ACC112 (cell line): ENCODE measurements at regions not wholly inside any gene's neighbourhood (a gene's known extent, or its start where the extent isn't known, plus 50 kb on each side); places are given as distances from the start of the nearest gene placed in this dataset.

ENCODE experiments used
- H2AFZ ChIP-seq: fragments of 200-600 bp; sonication (generic); one replicate; pipeline ENCODE4 v1.6.0; 2017; ENCODE audit warnings: antibody characterized with exemption, low read length; ENCODE audit not compliant: unreplicated experiment
- H3K27ac ChIP-seq: fragments of 200-600 bp; sonication (generic); 2 replicates; pipeline ENCODE4 v1.5.1; 2014; ENCODE audit warnings: low read depth, mild to moderate bottlenecking, antibody characterized with exemption, low read length, moderate library complexity
- H3K27me3 ChIP-seq: fragments of 200-600 bp; sonication (generic); 2 replicates; pipeline ENCODE4 v1.6.1; 2014; ENCODE audit warnings: mild to moderate bottlenecking, antibody characterized with exemption, low read length, moderate library complexity, mixed read lengths; ENCODE audit not compliant: insufficient read depth
- H3K36me3 ChIP-seq: fragments of 200-600 bp; sonication (generic); 2 replicates; pipeline ENCODE4 v1.6.1; 2016; ENCODE audit warnings: mild to moderate bottlenecking, antibody characterized with exemption, low read length, moderate library complexity, mixed read lengths; ENCODE audit not compliant: insufficient read depth
- H3K4me1 ChIP-seq: fragments of 200-600 bp; sonication (generic); one replicate; pipeline ENCODE4 v1.6.1; 2016; ENCODE audit warnings: low read length, mixed read lengths; ENCODE audit not compliant: insufficient read depth, unreplicated experiment, control insufficient read depth
- H3K4me3 ChIP-seq: fragments of 200-600 bp; sonication (generic); 2 replicates; pipeline ENCODE4 v1.5.1; 2014; ENCODE audit warnings: mild to moderate bottlenecking, low read depth, low read length
- H3K79me2 ChIP-seq: fragments of 200-600 bp; sonication (generic); one replicate; pipeline ENCODE4 v1.6.0; 2016; ENCODE audit warnings: low read length; ENCODE audit not compliant: control insufficient read depth, unreplicated experiment, insufficient read depth

DNA sequence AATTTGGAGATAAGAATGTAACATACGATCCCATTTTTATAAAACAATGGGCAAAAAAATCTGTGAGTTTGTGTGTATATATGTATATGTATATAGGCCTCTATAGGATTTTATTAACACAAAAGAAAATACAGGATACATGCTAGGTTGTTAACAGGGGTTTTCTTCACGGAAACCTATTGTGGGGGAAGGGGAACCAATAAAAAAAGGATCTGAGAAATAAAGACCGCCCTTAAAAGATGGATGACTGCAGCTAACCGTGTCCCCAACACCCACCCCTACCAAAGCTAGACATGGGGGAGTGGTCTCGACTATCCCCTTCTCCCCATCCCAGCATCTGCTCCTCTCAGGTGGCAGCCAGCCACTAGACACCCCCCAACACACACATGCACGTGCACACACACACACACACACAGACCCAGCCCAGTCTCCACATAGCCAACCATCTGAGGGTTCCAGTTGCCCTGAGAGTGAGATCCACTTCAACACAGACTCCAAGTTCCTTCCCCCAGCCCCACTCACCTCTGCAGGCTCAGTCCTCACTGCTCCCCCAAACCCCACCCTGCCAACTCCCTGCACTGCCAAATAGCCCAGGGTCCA lies 132.9 kb downstream of the TPRA1 start:
- Histone ChIP-seq H3K79me2 (no peaks in the 10 kb centered on the region), H3K4me3 (peak overlapping the region; percentile 66; the same call in 1 of the 2 replicates), H3K36me3 (no peaks in the 10 kb centered on the region), H3K4me1 (peaks cover 8% of the 10 kb centered on the region), H3K27ac (no peak overlapping the region), H2AFZ (no peak overlapping the region), H3K27me3 (peaks cover 32% of the 10 kb centered on the region)

GRCh38 chr3:127457094-127457475 lies 133.4 kb downstream of the TPRA1 start:
- Histone ChIP-seq H3K36me3 (no peaks in the 10 kb centered on the region), H3K4me1 (peaks cover 8% of the 10 kb centered on the region), H2AFZ (peak overlapping the region; percentile 83), H3K27ac (peak overlapping the region; percentile 15; the same call in 1 of the 2 replicates), H3K27me3 (peaks cover 37% of the 10 kb centered on the region), H3K4me3 (peak overlapping the region; percentile 66), H3K79me2 (no peaks in the 10 kb centered on the region)

- H3K27me3 ChIP-seq, result peaks cover 42% of the 10 kb centered on the region
- H2AFZ ChIP-seq, result peak overlapping the region; percentile 83
- no peaks in the 10 kb centered on the region for H3K36me3 ChIP-seq
- no peaks in the 10 kb centered on the region for H3K79me2 ChIP-seq
- H3K4me3 ChIP-seq, result peak overlapping the region; percentile 66
- peaks cover 8% of the 10 kb centered on the region for H3K4me1 ChIP-seq
- H3K27ac ChIP-seq, result peak overlapping the region; percentile 15; the same call in 1 of the 2 replicates
Measured at GRCh38 chr3:127456471-127457093, 134.0 kb downstream of the TPRA1 start.

GRCh38 chr3:127455541-127456450 lies 134.7 kb downstream of the TPRA1 start:
- Histone ChIP-seq H3K27me3 (peaks cover 43% of the 10 kb centered on the region), H3K4me3 (peak overlapping the region; percentile 66), H3K27ac (no peak overlapping the region), H3K4me1 (peaks cover 8% of the 10 kb centered on the region), H2AFZ (peak overlapping the region; percentile 44), H3K36me3 (no peaks in the 10 kb centered on the region), H3K79me2 (no peaks in the 10 kb centered on the region)

GRCh38 chr3:127454968-127455367 lies 135.6 kb downstream of the TPRA1 start:
- Histone ChIP-seq H3K27me3 (peaks cover 51% of the 10 kb centered on the region), H3K27ac (no peak overlapping the region), H3K4me1 (peaks cover 8% of the 10 kb centered on the region), H3K79me2 (no peaks in the 10 kb centered on the region), H2AFZ (no peak overlapping the region), H3K36me3 (no peaks in the 10 kb centered on the region), H3K4me3 (no peak overlapping the region)

GRCh38 chr3:127454051-127454450 lies 136.5 kb downstream of the TPRA1 start:
- H3K36me3 ChIP-seq, result no peaks in the 10 kb centered on the region
- H3K27ac ChIP-seq, result no peak overlapping the region
- no peak overlapping the region for H2AFZ ChIP-seq
- no peak overlapping the region for H3K4me3 ChIP-seq
- peaks cover 60% of the 10 kb centered on the region for H3K27me3 ChIP-seq
- peaks cover 8% of the 10 kb centered on the region for H3K4me1 ChIP-seq
- H3K79me2 ChIP-seq, result no peaks in the 10 kb centered on the region

DNA sequence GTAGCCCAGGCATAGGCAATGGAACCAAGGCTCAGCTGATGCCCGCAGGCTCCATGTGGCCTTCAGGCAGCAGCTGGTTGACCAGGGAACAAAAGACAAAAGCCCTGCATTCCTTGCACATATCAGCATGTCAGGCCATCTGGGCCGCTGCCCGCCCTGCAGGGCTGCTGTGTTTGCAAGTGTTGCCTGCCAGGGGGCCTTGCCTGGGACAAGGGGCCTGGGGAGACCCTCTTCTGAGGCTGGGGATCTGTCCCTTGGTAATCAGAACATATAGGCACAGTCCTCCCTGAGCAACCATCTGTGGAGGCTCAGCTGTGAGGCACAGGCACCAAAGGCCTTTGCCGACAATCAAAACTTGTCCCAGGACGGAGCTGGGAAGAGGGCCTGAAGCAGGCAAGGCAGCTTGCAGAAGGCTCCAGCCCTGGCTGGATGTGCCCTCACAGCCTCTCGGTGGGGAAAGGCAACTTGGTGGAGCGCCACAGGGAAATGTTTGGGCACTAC lies 138.2 kb downstream of the TPRA1 start:
- peaks cover 70% of the 10 kb centered on the region for H3K27me3 ChIP-seq
- H3K36me3 ChIP-seq, result no peaks in the 10 kb centered on the region
- H3K27ac ChIP-seq, result no peak overlapping the region

DNA sequence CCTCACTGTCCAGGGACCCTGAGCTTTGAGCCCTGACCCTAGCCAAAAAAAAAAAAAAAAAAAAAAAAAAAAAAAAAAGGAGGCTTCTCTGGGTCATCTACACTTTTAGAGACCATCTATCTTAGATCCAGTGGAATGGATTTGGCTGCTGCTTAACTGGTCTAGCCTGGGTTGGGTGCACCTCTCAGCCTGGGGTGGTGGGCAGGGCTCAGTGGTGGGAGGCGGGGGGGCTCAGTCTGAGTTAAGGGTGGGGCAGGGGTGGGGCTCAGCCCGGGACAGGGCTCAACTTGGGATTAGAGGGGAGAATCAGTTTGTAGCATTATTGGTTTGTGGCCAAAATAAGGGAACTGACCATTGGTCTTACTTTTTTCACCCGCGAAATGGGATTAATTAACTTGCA lies 139.2 kb downstream of the TPRA1 start:
- H3K36me3 ChIP-seq, result no peaks in the 10 kb centered on the region
- H3K27ac ChIP-seq, result no peak overlapping the region
- no peaks in the 10 kb centered on the region for H3K79me2 ChIP-seq
- no peak overlapping the region for H2AFZ ChIP-seq
- H3K4me3 ChIP-seq, result no peak overlapping the region
- H3K27me3 ChIP-seq, result peaks cover 72% of the 10 kb centered on the region
- H3K4me1 ChIP-seq, result peaks cover 6% of the 10 kb centered on the region

More for the DNA sequence above, 138.2 kb downstream of the TPRA1 start:
- no peak overlapping the region for H3K4me3 ChIP-seq
- peaks cover 8% of the 10 kb centered on the region for H3K4me1 ChIP-seq
- H2AFZ ChIP-seq, result no peak overlapping the region
- H3K79me2 ChIP-seq, result no peaks in the 10 kb centered on the region

GRCh38 chr3:127450331-127450730 lies 140.2 kb downstream of the TPRA1 start:
- no peaks in the 10 kb centered on the region for H3K4me1 ChIP-seq
- no peak overlapping the region for H2AFZ ChIP-seq
- H3K27ac ChIP-seq, result no peak overlapping the region
- H3K27me3 ChIP-seq, result peaks cover 71% of the 10 kb centered on the region
- H3K36me3 ChIP-seq, result no peaks in the 10 kb centered on the region
- H3K4me3 ChIP-seq, result no peak overlapping the region
- H3K79me2 ChIP-seq, result no peaks in the 10 kb centered on the region

DNA sequence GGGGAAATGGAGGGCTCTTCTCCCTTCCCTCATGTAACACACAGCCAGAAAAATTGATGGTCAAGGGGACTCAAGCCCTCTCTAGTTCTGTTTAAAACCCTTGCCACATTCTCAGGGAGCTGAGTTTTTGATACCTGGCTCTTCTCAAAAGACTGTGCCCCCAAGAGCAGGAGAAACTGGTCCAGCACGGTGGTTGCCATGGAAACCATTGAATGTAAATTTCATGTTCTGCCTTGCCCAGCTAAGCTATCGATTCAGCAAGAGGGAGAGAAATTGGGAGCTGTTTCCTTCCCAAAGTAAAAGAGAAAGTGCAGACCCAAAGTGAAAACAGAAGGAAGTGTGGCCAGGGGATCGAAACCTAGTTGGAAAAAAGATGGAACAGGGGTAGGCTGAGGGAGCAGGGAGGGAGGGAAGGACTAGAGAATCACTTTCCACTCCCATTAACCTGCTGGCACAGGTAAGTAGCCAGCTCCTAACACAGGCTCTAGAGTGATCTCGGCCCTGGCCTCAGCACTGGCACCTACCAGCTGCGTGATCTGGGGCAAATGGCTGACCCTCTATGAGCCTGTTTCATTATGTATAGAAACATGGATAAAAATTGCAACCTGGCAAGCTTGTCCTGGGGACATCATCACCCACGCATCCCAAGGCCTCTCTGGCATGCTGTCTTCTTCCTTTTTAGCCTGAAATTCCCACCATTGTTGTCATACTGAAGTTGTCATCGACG lies 140.9 kb downstream of the TPRA1 start:
- Histone ChIP-seq H3K79me2 (no peaks in the 10 kb centered on the region), H3K4me3 (no peak overlapping the region), H2AFZ (no peak overlapping the region), H3K27me3 (peaks cover 64% of the 10 kb centered on the region), H3K36me3 (no peaks in the 10 kb centered on the region), H3K27ac (no peak overlapping the region), H3K4me1 (no peaks in the 10 kb centered on the region)
